Nephron progenitor cell (in vitro differentiated cells): ENCODE measurements at regions not wholly inside any gene's neighbourhood (a gene's known extent, or its start where the extent isn't known, plus 50 kb on each side); places are given as distances from the start of the nearest gene placed in this dataset.

Experiments used
- DNase-seq: peaks from one replicate; pipeline ENCODE4 v3.0.0; 2021
- H3K27ac Mint-ChIP-seq: 2 replicates; pipeline ENCODE4 v1.8.0; 2021; ENCODE audit warnings: mild to moderate bottlenecking, moderate library complexity, mixed read lengths
- H3K27me3 Mint-ChIP-seq: 2 replicates; pipeline ENCODE4 v1.8.0; 2021; ENCODE audit warnings: mild to moderate bottlenecking, low read depth, mixed read lengths; ENCODE audit not compliant: poor library complexity
- H3K36me3 Mint-ChIP-seq: 2 replicates; pipeline ENCODE4 v1.8.0; 2021; ENCODE audit warnings: low read depth, mixed read lengths
- H3K4me1 Mint-ChIP-seq: 2 replicates; pipeline ENCODE4 v1.8.0; 2021; ENCODE audit warnings: mixed read lengths
- H3K4me3 Mint-ChIP-seq: 2 replicates; pipeline ENCODE4 v1.8.0; 2021; ENCODE audit warnings: mild to moderate bottlenecking, moderate library complexity, mixed read lengths
- H3K9me3 Mint-ChIP-seq: 2 replicates; pipeline ENCODE4 v1.8.0; 2021; ENCODE audit warnings: mild to moderate bottlenecking, moderate library complexity, mixed read lengths
- TF ChIP-seq, protein P1 (sequence below): fragments of 200-600 bp; sonication (generic); IDR thresholded peaks from 2 replicates; pipeline ENCODE4 v1.5.0; 2021; ENCODE audit warnings: antibody characterized with exemption

GRCh38 chr6:1202201-1202600, 109.7 kb upstream of the FOXQ1 start:
- TF ChIP-seq, protein P1, sequence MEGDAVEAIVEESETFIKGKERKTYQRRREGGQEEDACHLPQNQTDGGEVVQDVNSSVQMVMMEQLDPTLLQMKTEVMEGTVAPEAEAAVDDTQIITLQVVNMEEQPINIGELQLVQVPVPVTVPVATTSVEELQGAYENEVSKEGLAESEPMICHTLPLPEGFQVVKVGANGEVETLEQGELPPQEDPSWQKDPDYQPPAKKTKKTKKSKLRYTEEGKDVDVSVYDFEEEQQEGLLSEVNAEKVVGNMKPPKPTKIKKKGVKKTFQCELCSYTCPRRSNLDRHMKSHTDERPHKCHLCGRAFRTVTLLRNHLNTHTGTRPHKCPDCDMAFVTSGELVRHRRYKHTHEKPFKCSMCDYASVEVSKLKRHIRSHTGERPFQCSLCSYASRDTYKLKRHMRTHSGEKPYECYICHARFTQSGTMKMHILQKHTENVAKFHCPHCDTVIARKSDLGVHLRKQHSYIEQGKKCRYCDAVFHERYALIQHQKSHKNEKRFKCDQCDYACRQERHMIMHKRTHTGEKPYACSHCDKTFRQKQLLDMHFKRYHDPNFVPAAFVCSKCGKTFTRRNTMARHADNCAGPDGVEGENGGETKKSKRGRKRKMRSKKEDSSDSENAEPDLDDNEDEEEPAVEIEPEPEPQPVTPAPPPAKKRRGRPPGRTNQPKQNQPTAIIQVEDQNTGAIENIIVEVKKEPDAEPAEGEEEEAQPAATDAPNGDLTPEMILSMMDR, result no peak
- Mint-ChIP-seq H3K36me3 (no peaks in the 10 kb centered on the region), H3K9me3 (no peaks in the 10 kb centered on the region), H3K4me1 (peaks cover 11% of the 10 kb centered on the region), H3K4me3 (no peak overlapping the region), H3K27ac (no peak overlapping the region), H3K27me3 (peaks cover 11% of the 10 kb centered on the region)
- no peak for DNase-seq

GRCh38 chr6:1201547-1202200, 110.2 kb upstream of the FOXQ1 start:
- H3K9me3 Mint-ChIP-seq, result no peaks in the 10 kb centered on the region
- TF ChIP-seq, protein P1, result no peak
- peaks cover 11% of the 10 kb centered on the region for H3K4me1 Mint-ChIP-seq
- no peak overlapping the region for H3K4me3 Mint-ChIP-seq
- H3K27ac Mint-ChIP-seq, result no peak overlapping the region
- H3K27me3 Mint-ChIP-seq, result peaks cover 11% of the 10 kb centered on the region
- no peak for DNase-seq
- H3K36me3 Mint-ChIP-seq, result no peaks in the 10 kb centered on the region

- Mint-ChIP-seq H3K4me3 (no peak overlapping the region), H3K4me1 (peaks cover 11% of the 10 kb centered on the region), H3K9me3 (peaks cover 8% of the 10 kb centered on the region), H3K36me3 (no peaks in the 10 kb centered on the region), H3K27ac (no peak overlapping the region), H3K27me3 (peaks cover 7% of the 10 kb centered on the region)
- TF ChIP-seq, protein P1, result no peak
- no peak for DNase-seq
These were observed 111.3 kb upstream of the FOXQ1 start for GRCh38 chr6:1200409-1201101.

GRCh38 chr6:1200081-1200408, 111.9 kb upstream of the FOXQ1 start:
- DNase-seq, result no peak
- Mint-ChIP-seq H3K36me3 (no peaks in the 10 kb centered on the region), H3K4me1 (peaks cover 11% of the 10 kb centered on the region), H3K9me3 (peaks cover 13% of the 10 kb centered on the region), H3K27me3 (peaks cover 7% of the 10 kb centered on the region), H3K4me3 (no peak overlapping the region), H3K27ac (no peak overlapping the region)
- TF ChIP-seq, protein P1, result no peak

DNA sequence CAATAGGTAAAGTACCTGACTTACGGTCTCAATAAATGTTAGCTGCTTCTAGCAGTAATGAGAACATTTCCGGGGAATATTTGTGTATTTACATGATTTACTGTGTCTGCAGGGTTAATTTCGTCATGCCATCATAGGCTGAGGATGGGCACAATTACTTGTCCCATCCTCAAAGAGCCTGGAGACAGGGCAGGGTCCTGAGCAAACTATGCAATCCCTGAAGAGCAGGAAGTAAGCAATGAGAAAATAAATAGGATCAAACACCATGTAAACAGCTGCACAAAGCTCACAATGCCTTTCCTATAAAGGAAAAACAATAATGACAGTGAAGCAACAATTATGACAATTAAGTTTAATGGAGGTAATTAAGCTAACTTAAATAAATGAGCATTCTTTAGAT, 114.6 kb upstream of the FOXQ1 start:
- peaks cover 2% of the 10 kb centered on the region for H3K4me1 Mint-ChIP-seq
- H3K9me3 Mint-ChIP-seq, result peaks cover 28% of the 10 kb centered on the region
- H3K36me3 Mint-ChIP-seq, result no peaks in the 10 kb centered on the region
- no peak overlapping the region for H3K27ac Mint-ChIP-seq
- H3K4me3 Mint-ChIP-seq, result no peak overlapping the region
- no peak for DNase-seq
- TF ChIP-seq, protein P1, result no peak
- peaks cover 8% of the 10 kb centered on the region for H3K27me3 Mint-ChIP-seq

DNA sequence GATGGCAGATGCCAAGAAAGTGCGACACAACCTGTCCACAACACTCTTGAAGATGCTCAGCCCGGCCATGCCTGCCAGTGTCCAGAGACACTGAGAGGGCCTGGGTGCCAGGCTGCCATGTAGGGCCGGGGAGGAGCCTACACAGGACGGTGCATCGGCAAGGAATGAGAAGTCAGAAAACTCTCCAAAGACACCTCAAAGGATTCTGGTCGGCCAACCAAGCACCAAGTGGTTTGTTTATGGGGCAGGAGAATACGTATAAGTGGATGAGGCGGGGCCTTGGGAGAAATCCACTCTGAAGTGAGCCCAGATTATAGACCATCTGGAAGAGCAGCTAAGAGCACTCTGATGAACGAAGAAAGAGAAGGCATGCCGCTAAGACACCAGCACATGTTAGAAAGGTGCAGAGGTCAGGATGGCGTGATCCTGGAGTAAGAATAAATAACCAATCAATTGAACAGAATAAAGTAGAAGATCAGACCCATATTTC, 120.7 kb upstream of the FOXQ1 start:
- Mint-ChIP-seq H3K9me3 (peaks cover 26% of the 10 kb centered on the region), H3K36me3 (no peaks in the 10 kb centered on the region), H3K27me3 (peaks cover 8% of the 10 kb centered on the region), H3K27ac (no peak overlapping the region), H3K4me3 (no peak overlapping the region), H3K4me1 (peaks cover 18% of the 10 kb centered on the region)
- TF ChIP-seq, protein P1, result no peak
- no peak for DNase-seq
